GM23338 (cell line): ENCODE measurements at regions not wholly inside any gene's neighbourhood (a gene's known extent, or its start where the extent isn't known, plus 50 kb on each side); places are given as distances from the start of the nearest gene placed in this dataset.

Experiments used
- ATAC-seq: fragments of 200-7000 bp; cut with Tn5 transposase; 3 replicates; pipeline ENCODE4 v1.9.1; 2020
- DNase-seq: peaks from one replicate; pipeline ENCODE4 v3.0.0-alpha.2; 2015; ENCODE audit warnings: low spot score
- H2AFZ ChIP-seq: fragments of 200-600 bp; sonication (generic); 2 replicates; pipeline ENCODE4 v1.8.0; 2016; ENCODE audit warnings: antibody characterized with exemption, mild to moderate bottlenecking, moderate library complexity
- H3F3A ChIP-seq: fragments of 200-600 bp; sonication (generic); replicated peaks from 2 replicates; pipeline ENCODE4 v1.8.0; 2017; ENCODE audit warnings: antibody characterized with exemption, mixed run types, low read depth
- H3K27ac ChIP-seq: fragments of 200-600 bp; sonication (generic); 2 replicates; pipeline ENCODE4 v1.6.1; 2016; ENCODE audit warnings: low read depth
- H3K27me3 ChIP-seq: fragments of 200-600 bp; sonication (generic); 2 replicates; pipeline ENCODE4 v1.8.0; 2016; ENCODE audit warnings: mild to moderate bottlenecking, mixed run types, moderate library complexity; ENCODE audit not compliant: insufficient read depth
- H3K36me3 ChIP-seq: fragments of 200-600 bp; sonication (generic); 2 replicates; pipeline ENCODE4 v1.8.0; 2016; ENCODE audit warnings: mild to moderate bottlenecking; ENCODE audit not compliant: insufficient read depth
- H3K4me1 ChIP-seq: fragments of 200-600 bp; sonication (generic); 2 replicates; pipeline ENCODE4 v1.8.0; 2016; ENCODE audit warnings: mild to moderate bottlenecking, moderate library complexity; ENCODE audit not compliant: insufficient read depth
- H3K4me2 ChIP-seq: fragments of 200-600 bp; sonication (generic); 2 replicates; pipeline ENCODE4 v1.7.1; 2017; ENCODE audit warnings: mixed run types
- H3K4me3 ChIP-seq: fragments of 200-600 bp; sonication (generic); 2 replicates; pipeline ENCODE4 v1.6.1; 2016; ENCODE audit warnings: mixed run types
- H3K79me2 ChIP-seq: fragments of 200-600 bp; sonication (generic); replicated peaks from 2 replicates; pipeline ENCODE4 v1.8.0; 2017; ENCODE audit warnings: mild to moderate bottlenecking; ENCODE audit not compliant: insufficient read depth
- H3K9me2 ChIP-seq: fragments of 200-600 bp; sonication (generic); 2 replicates; pipeline ENCODE4 v1.8.0; 2017; ENCODE audit not compliant: insufficient read depth
- H4K20me1 ChIP-seq: fragments of 200-600 bp; sonication (generic); replicated peaks from 2 replicates; pipeline ENCODE4 v1.8.0; 2017; ENCODE audit warnings: mild to moderate bottlenecking; ENCODE audit not compliant: insufficient read depth
- H3K27ac Mint-ChIP-seq: 2 replicates; pipeline ENCODE4 v1.8.0; 2020; ENCODE audit warnings: inconsistent platforms, mild to moderate bottlenecking, moderate library complexity, mixed read lengths
- H3K27me3 Mint-ChIP-seq: 3 replicates; pipeline ENCODE4 v1.8.0; 2022; ENCODE audit warnings: low read depth, mild to moderate bottlenecking, moderate library complexity, mixed read lengths, inconsistent platforms; ENCODE audit not compliant: insufficient read depth, poor library complexity
- H3K36me3 Mint-ChIP-seq: 3 replicates; pipeline ENCODE4 v1.8.0; 2021; ENCODE audit warnings: low read depth, mild to moderate bottlenecking, inconsistent platforms, moderate library complexity, mixed read lengths
- H3K4me1 Mint-ChIP-seq: 3 replicates; pipeline ENCODE4 v1.8.0; 2020; ENCODE audit warnings: mild to moderate bottlenecking, inconsistent platforms, mixed read lengths
- H3K4me3 Mint-ChIP-seq: 3 replicates; pipeline ENCODE4 v1.8.0; 2021; ENCODE audit warnings: moderate library complexity, mild to moderate bottlenecking, inconsistent platforms, mixed read lengths
- H3K9me3 Mint-ChIP-seq: 3 replicates; pipeline ENCODE4 v1.8.0; 2020; ENCODE audit warnings: moderate library complexity, mild to moderate bottlenecking, inconsistent platforms, mixed read lengths
- CREB1 ChIP-seq: fragments of 250-450 bp; sonication (Bioruptor Pico); IDR thresholded peaks from 2 replicates; pipeline ENCODE4 v1.5.0; 2020; ENCODE audit warnings: low read depth, mild to moderate bottlenecking, moderate library complexity
- CTCF ChIP-seq, 2 experiments: fragments of 200-600 bp in 1 of 2; sonication (generic) in 1 of 2; conservative IDR thresholded peaks; 2 replicates each; pipeline versions ENCODE4 v1.5.1 to v1.6.1; 2016 to 2017; ENCODE audit warnings: antibody characterized with exemption in 2 of 2, low read depth in 2 of 2, mild to moderate bottlenecking in 2 of 2, moderate library complexity in 1 of 2
- ETS1 ChIP-seq: IDR thresholded peaks from 2 replicates; pipeline ENCODE4 v1.6.1; 2016; ENCODE audit warnings: antibody characterized with exemption
- REST ChIP-seq: IDR thresholded peaks from one replicate; pipeline ENCODE4 v1.6.1; 2018; ENCODE audit warnings: antibody characterized with exemption; ENCODE audit not compliant: unreplicated experiment
- ZNF114 ChIP-seq: fragments of 250-450 bp; sonication (Bioruptor Pico); IDR thresholded peaks from 2 replicates; pipeline ENCODE4 v1.5.0; 2020; ENCODE audit warnings: mild to moderate bottlenecking, moderate library complexity
- ZNF331 ChIP-seq: fragments of 250-450 bp; sonication (Bioruptor Pico); IDR thresholded peaks from 2 replicates; pipeline ENCODE4 v1.5.0; 2020; ENCODE audit warnings: low read depth, mild to moderate bottlenecking, moderate library complexity
- ZNF462 ChIP-seq: fragments of 250-450 bp; sonication (Bioruptor Pico); IDR thresholded peaks from 2 replicates; pipeline ENCODE4 v1.5.0; 2020; ENCODE audit warnings: mild to moderate bottlenecking, moderate library complexity

- TF ChIP-seq ZNF462 (CRISPR knock-in tag) (no peak), ETS1 (no peak)
These were observed 305.0 kb downstream of the SMOC2 start (continued) for GRCh38 chr6:168746013-168746412.

GRCh38 chr6:168744861-168745260 lies 303.9 kb downstream of the SMOC2 start:
- Histone ChIP-seq H2AFZ (no peak overlapping the region), H3F3A (no peaks in the 10 kb centered on the region), H3K4me2 (no peak overlapping the region), H3K9me2 (no peaks in the 10 kb centered on the region; the same call in 1 of the 2 replicates), H3K4me3 (no peak overlapping the region), H3K4me1 (no peaks in the 10 kb centered on the region), H3K27me3 (no peaks in the 10 kb centered on the region), H3K79me2 (no peaks in the 10 kb centered on the region), H3K27ac (no peak overlapping the region), H4K20me1 (no peaks in the 10 kb centered on the region), H3K36me3 (no peaks in the 10 kb centered on the region)
- TF ChIP-seq ZNF114 = no peak
- no peak for TF ChIP-seq REST
- TF ChIP-seq ETS1 = no peak
- no peak for TF ChIP-seq CREB1 (CRISPR knock-in tag)
- TF ChIP-seq ZNF331 (CRISPR knock-in tag) = no peak
- TF ChIP-seq CTCF (conservative IDR thresholded peaks at IDR 0.05; ENCODE audit: low read depth in 2 of 2) = no peak
- ATAC-seq (no peak), DNase-seq (no peak)
- Mint-ChIP-seq H3K4me1 (no peaks in the 10 kb centered on the region), H3K9me3 (peaks cover 3% of the 10 kb centered on the region; the same call in 1 of the 3 replicates), H3K36me3 (no peaks in the 10 kb centered on the region), H3K27me3 (peaks cover 3% of the 10 kb centered on the region), H3K27ac (no peak overlapping the region), H3K4me3 (no peak overlapping the region)
